Caco-2 (cell line): ENCODE measurements at regions not wholly inside any gene's neighbourhood (a gene's known extent, or its start where the extent isn't known, plus 50 kb on each side); places are given as distances from the start of the nearest gene placed in this dataset.

Experiments used
- BruUV-seq: library from RNA; stranded (reverse); fragments of 400-500 nt; replicated peaks from 2 replicates; lab custom pipeline; 2021; lab: Mats Ljungman, UMichigan
- CTCF ChIA-PET: fragments of 300-600 bp; sonication (Branson Sonifier 250); formaldehyde crosslinking; loops from one replicate; lab custom pipeline; 2022; ENCODE audit warnings: antibody characterized with exemption; lab: Charles Lee
- POLR2A ChIA-PET: fragments of 300-600 bp; sonication (Branson Sonifier 250); formaldehyde crosslinking; loops from one replicate; lab custom pipeline; 2022; ENCODE audit warnings: antibody characterized with exemption; lab: Charles Lee
- DNase-seq, 2 experiments: peaks; one replicate each; pipeline versions ENCODE4 v3.0.0 to v3.0.0-alpha.2; 2020 to 2022
- H3K27me3 ChIP-seq: replicated peaks from 2 replicates; pipeline ENCODE4 v1.6.0; 2011; ENCODE audit warnings: low read length; ENCODE audit not compliant: control insufficient read depth, insufficient read depth
- H3K36me3 ChIP-seq: 2 replicates; pipeline ENCODE4 v1.5.1; 2011; ENCODE audit warnings: low read length; ENCODE audit not compliant: control insufficient read depth, insufficient read depth
- H3K4me1 ChIP-seq: fragments of 250-450 bp; sonication (Bioruptor Pico); 2 replicates; pipeline ENCODE4 v1.5.1; 2020; ENCODE audit warnings: mild to moderate bottlenecking
- H3K4me3 ChIP-seq: 2 replicates; pipeline ENCODE4 v1.5.1; 2011; ENCODE audit warnings: low read depth, mild to moderate bottlenecking, control low read depth, low read length
- H3K9me3 ChIP-seq: fragments of 250-450 bp; sonication (Bioruptor Pico); 2 replicates; pipeline ENCODE4 v1.5.1; 2020; ENCODE audit warnings: mild to moderate bottlenecking, moderate library complexity
- H3K27ac Mint-ChIP-seq: one replicate; pipeline ENCODE4 v1.8.0; 2022; ENCODE audit warnings: mixed read lengths; ENCODE audit not compliant: unreplicated experiment
- H3K27me3 Mint-ChIP-seq: one replicate; pipeline ENCODE4 v1.8.0; 2022; ENCODE audit warnings: mixed read lengths; ENCODE audit not compliant: insufficient read depth, unreplicated experiment
- H3K36me3 Mint-ChIP-seq: one replicate; pipeline ENCODE4 v1.8.0; 2022; ENCODE audit warnings: mild to moderate bottlenecking, mixed read lengths; ENCODE audit not compliant: insufficient read depth, unreplicated experiment
- H3K4me1 Mint-ChIP-seq: one replicate; pipeline ENCODE4 v1.8.0; 2022; ENCODE audit warnings: low read depth, mixed read lengths; ENCODE audit not compliant: unreplicated experiment
- H3K4me3 Mint-ChIP-seq: one replicate; pipeline ENCODE4 v1.8.0; 2022; ENCODE audit warnings: mild to moderate bottlenecking, moderate library complexity, mixed read lengths; ENCODE audit not compliant: unreplicated experiment
- H3K9me3 Mint-ChIP-seq: one replicate; pipeline ENCODE4 v1.8.0; 2022; ENCODE audit warnings: mixed read lengths; ENCODE audit not compliant: unreplicated experiment
- CTCF ChIP-seq, 2 experiments: fragments of 200-600 bp in 1 of 2; IDR thresholded peaks; 1 replicate in 1 of 2; 2 replicates in 1 of 2; pipeline versions ENCODE4 v1.5.1 to v1.8.0; 2011 to 2022; ENCODE audit warnings: antibody characterized with exemption in 1 of 2, control low read depth in 1 of 2, inconsistent platforms in 1 of 2, low read depth in 1 of 2, low read length in 1 of 2, mild to moderate bottlenecking in 1 of 2, moderate library complexity in 1 of 2; ENCODE audit not compliant: insufficient read depth in 1 of 2, severe bottlenecking in 1 of 2, unreplicated experiment in 1 of 2
- intact Hi-C: fragments of 100-400 bp; cut with micrococcal nuclease; formaldehyde crosslinking; loops from one replicate; pipeline ENCODE4 v1.10.0; 2022; ENCODE audit not compliant: unreplicated experiment

GRCh38 chr2:185337033-185337432 lies 401.6 kb upstream of the FSIP2 start:
- no peaks in the 10 kb centered on the region for H3K4me1 ChIP-seq
- H3K27me3 Mint-ChIP-seq = peaks cover 4% of the 10 kb centered on the region
- H3K27me3 ChIP-seq = no peaks in the 10 kb centered on the region
- ChIA-PET POLR2A (no interaction called here), CTCF (no interaction called here)
- no peak overlapping the region for H3K27ac Mint-ChIP-seq
- intact Hi-C loops = no loop called here
- TF ChIP-seq CTCF (IDR thresholded peaks at IDR 0.05; ENCODE audit: insufficient read depth in 1 of 2, low read depth in 1 of 2, low read length in 1 of 2, severe bottlenecking in 1 of 2, unreplicated experiment in 1 of 2) = no peak
- no peaks in the 10 kb centered on the region for H3K9me3 ChIP-seq
- H3K4me3 ChIP-seq = no peak overlapping the region
- H3K4me3 Mint-ChIP-seq = no peak overlapping the region
- DNase-seq = no peak
- no TSS peak for BruUV-seq
- peaks cover 10% of the 10 kb centered on the region for H3K9me3 Mint-ChIP-seq
- H3K36me3 Mint-ChIP-seq = no peaks in the 10 kb centered on the region
- H3K36me3 ChIP-seq = no peaks in the 10 kb centered on the region
- H3K4me1 Mint-ChIP-seq = no peaks in the 10 kb centered on the region

DNA sequence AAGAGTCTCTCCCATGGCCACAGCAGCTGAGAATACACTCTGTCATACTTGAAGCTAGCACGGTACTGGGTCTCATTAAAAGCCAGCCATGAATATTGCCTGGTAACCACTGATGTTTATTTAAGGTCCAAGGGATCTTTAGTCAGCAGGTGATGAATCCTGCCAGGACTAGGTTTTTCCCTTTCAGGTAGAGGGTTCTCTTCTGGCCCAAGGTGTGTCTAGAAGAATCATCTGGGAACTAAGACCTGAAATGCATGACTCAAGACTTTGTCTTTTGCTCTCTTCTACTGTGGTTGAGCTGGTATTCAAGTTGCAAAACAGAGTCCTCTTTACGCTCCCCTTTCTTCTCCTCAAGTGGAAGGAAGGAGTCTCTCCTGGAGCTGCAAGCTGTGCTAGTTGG lies 400.5 kb upstream of the FSIP2 start:
- Mint-ChIP-seq H3K4me1 (no peaks in the 10 kb centered on the region), H3K36me3 (no peaks in the 10 kb centered on the region), H3K4me3 (no peak overlapping the region), H3K27ac (no peak overlapping the region), H3K9me3 (peaks cover 10% of the 10 kb centered on the region), H3K27me3 (peaks cover 6% of the 10 kb centered on the region)
- no peaks in the 10 kb centered on the region for H3K27me3 ChIP-seq
- TF ChIP-seq CTCF (IDR thresholded peaks at IDR 0.05; ENCODE audit: insufficient read depth in 1 of 2, low read depth in 1 of 2, low read length in 1 of 2, severe bottlenecking in 1 of 2, unreplicated experiment in 1 of 2) = no peak
- H3K4me1 ChIP-seq = no peaks in the 10 kb centered on the region
- H3K4me3 ChIP-seq = no peak overlapping the region
- BruUV-seq = no TSS peak
- no peaks in the 10 kb centered on the region for H3K9me3 ChIP-seq
- no peaks in the 10 kb centered on the region for H3K36me3 ChIP-seq
- no peak for DNase-seq
- ChIA-PET POLR2A (no interaction called here), CTCF (no interaction called here)
- intact Hi-C loops = no loop called here

DNA sequence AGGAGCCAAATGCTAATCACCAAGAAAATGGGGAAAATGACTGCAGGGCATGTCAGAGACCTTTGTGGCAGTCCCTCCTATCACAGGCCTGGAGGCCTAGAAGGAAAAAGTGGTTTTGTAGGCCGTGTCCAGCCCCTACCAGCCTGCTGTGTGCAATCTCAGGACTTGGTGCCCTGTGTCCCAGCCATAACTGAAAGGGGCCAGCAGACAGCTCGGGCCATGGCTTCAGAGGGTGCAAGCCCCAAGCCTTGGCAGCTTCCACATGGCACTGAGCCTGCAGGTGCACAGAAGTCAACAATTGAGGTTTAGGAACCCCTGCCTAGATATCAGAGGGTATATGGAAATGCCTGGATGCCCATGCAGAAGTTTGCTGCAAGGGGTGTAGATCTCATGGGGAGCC lies 391.2 kb upstream of the FSIP2 start:
- no peaks in the 10 kb centered on the region for H3K36me3 ChIP-seq
- H3K4me1 ChIP-seq = no peaks in the 10 kb centered on the region
- no peaks in the 10 kb centered on the region for H3K36me3 Mint-ChIP-seq
- no TSS peak for BruUV-seq
- H3K9me3 ChIP-seq = no peaks in the 10 kb centered on the region
- no peak overlapping the region for H3K4me3 Mint-ChIP-seq
- no peaks in the 10 kb centered on the region for H3K27me3 ChIP-seq
- H3K27ac Mint-ChIP-seq = no peak overlapping the region
- H3K4me3 ChIP-seq = no peak overlapping the region
- no peaks in the 10 kb centered on the region for H3K4me1 Mint-ChIP-seq
- no peak for DNase-seq
- intact Hi-C loops = no loop called here
- TF ChIP-seq CTCF (IDR thresholded peaks at IDR 0.05; ENCODE audit: insufficient read depth in 1 of 2, low read depth in 1 of 2, low read length in 1 of 2, severe bottlenecking in 1 of 2, unreplicated experiment in 1 of 2) = no peak
- H3K9me3 Mint-ChIP-seq = no peaks in the 10 kb centered on the region
- ChIA-PET POLR2A (no interaction called here), CTCF (no interaction called here)
- H3K27me3 Mint-ChIP-seq = peaks cover 3% of the 10 kb centered on the region
